ENCODE measurements at regions not wholly inside any gene's neighbourhood (a gene's known extent, or its start where the extent isn't known, plus 50 kb on each side); places are given as distances from the start of the nearest gene placed in this dataset.

DNA sequence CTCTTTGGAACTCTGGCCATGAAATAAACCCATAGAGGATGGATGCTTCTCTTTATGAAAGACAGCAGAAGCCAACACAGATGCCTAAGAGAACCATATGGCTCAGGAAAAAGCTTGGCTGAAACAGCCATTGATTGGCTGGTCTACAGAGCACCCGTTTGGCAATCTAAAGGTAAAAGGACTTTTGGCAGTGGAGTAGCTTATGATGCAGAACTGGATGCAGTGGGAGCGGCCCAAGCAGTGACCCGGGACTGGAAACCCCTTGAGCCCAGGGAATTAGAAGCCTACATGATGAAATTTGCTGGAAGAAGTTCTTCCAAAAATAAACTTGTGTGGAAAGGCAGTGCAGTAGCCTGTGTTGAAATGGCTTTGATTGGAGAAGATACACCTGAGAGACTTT, 360.2 kb downstream of the NR2F2 start:
- H3K23ac ChIP-seq (ENCODE audit: low read depth, low read length) = no peak overlapping the region
- H2AFZ ChIP-seq (replicated peaks; ENCODE audit: low read length, poor library complexity) = no peak overlapping the region
- H3K4me1 ChIP-seq (ENCODE audit: control insufficient read depth, insufficient read depth, low read length) = no peaks in the 10 kb centered on the region
- no peaks in the 10 kb centered on the region for H3K79me1 ChIP-seq (ENCODE audit: low read depth in 1 of 2, low read length in 2 of 2)
- no peak overlapping the region for H4K8ac ChIP-seq (ENCODE audit: low read depth in 2 of 2, low read length in 2 of 2)
- no peak overlapping the region for H4K5ac ChIP-seq (ENCODE audit: low read depth, low read length)
- no peak overlapping the region for H4K91ac ChIP-seq (ENCODE audit: insufficient read depth, low read depth, low read length)
- CTCF ChIA-PET = no interaction called here
- no peaks in the 10 kb centered on the region for H3K9me3 ChIP-seq (ENCODE audit: control insufficient read depth, insufficient read depth, low read length)
- BruUV-seq (replicated peaks) = no TSS peak
- in situ Hi-C loops (cut with MboI; ENCODE audit: low sequenced_read_pairs) (no loop called here), intact Hi-C loops (cut with micrococcal nuclease) (no loop called here), dilution Hi-C loops (cut with HindIII; ENCODE audit: low sequenced_read_pairs, unreplicated experiment) (no loop called here)
- no peak overlapping the region for H3K56ac ChIP-seq (ENCODE audit: extremely low read depth, insufficient read depth, low read length)
- H2AK5ac ChIP-seq (ENCODE audit: low read depth, low read length) = no peak overlapping the region
- H2BK20ac ChIP-seq (ENCODE audit: low read depth, low read length) = no peak overlapping the region
- no peak overlapping the region for H3K18ac ChIP-seq (ENCODE audit: low read depth, low read length)
- H3K14ac ChIP-seq (replicated peaks; ENCODE audit: low read depth, low read length) = no peak overlapping the region
- POLR2A ChIA-PET (ENCODE audit: unreplicated experiment) = no interaction called here
- WGBS, 2 experiments (ENCODE audit: extremely low coverage in 2 of 2, insufficient read length in 1 of 2) = 50% methylated on average over 2 of the region's 3 CpGs; no CpG with 5 or more reads in 1 of the 2 experiments
- no peak overlapping the region for H3K27ac ChIP-seq (ENCODE audit: insufficient read depth, low read length)
- H3K9me1 ChIP-seq (ENCODE audit: insufficient read depth, low read length) = no peaks in the 10 kb centered on the region
- TF ChIP-seq NFE2L2 (IDR thresholded peaks at IDR 0.05; ENCODE audit: low read depth, low read length) (no peak), BHLHE40 (IDR thresholded peaks at IDR 0.05; ENCODE audit: low read depth, low read length) (no peak), RCOR1 (IDR thresholded peaks at IDR 0.05; ENCODE audit: insufficient replicate concordance, low read length) (no peak), MXI1 (IDR thresholded peaks at IDR 0.05; ENCODE audit: borderline replicate concordance, low read depth, low read length) (no peak), RFX5 (IDR thresholded peaks at IDR 0.05; ENCODE audit: low read depth, low read length) (no peak), MAFK (IDR thresholded peaks at IDR 0.05; ENCODE audit: low read depth, low read length) (no peak), CHD1 (IDR thresholded peaks at IDR 0.05; ENCODE audit: low read depth, low read length) (no peak), RAD21 (IDR thresholded peaks at IDR 0.05; ENCODE audit: low read length) (no peak), CEBPB (IDR thresholded peaks at IDR 0.05; ENCODE audit: low read depth, low read length) (no peak)
- TF ChIP-seq, protein P1, sequence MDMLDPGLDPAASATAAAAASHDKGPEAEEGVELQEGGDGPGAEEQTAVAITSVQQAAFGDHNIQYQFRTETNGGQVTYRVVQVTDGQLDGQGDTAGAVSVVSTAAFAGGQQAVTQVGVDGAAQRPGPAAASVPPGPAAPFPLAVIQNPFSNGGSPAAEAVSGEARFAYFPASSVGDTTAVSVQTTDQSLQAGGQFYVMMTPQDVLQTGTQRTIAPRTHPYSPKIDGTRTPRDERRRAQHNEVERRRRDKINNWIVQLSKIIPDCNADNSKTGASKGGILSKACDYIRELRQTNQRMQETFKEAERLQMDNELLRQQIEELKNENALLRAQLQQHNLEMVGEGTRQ (IDR thresholded peaks at IDR 0.05; ENCODE audit: low read depth, low read length) = no peak
- TF ChIP-seq, protein P2, sequence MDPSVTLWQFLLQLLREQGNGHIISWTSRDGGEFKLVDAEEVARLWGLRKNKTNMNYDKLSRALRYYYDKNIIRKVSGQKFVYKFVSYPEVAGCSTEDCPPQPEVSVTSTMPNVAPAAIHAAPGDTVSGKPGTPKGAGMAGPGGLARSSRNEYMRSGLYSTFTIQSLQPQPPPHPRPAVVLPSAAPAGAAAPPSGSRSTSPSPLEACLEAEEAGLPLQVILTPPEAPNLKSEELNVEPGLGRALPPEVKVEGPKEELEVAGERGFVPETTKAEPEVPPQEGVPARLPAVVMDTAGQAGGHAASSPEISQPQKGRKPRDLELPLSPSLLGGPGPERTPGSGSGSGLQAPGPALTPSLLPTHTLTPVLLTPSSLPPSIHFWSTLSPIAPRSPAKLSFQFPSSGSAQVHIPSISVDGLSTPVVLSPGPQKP (IDR thresholded peaks at IDR 0.05; ENCODE audit: borderline replicate concordance, low read depth, low read length) = no peak
- H2BK120ac ChIP-seq (ENCODE audit: low read depth, low read length) = no peak overlapping the region
- ATAC-seq (ENCODE audit: low read depth) (no peak), DNase-seq (no peak)
- no peak overlapping the region for H2BK5ac ChIP-seq (ENCODE audit: low read depth, low read length, poor library complexity, severe bottlenecking)
- no peak overlapping the region for H3K4me2 ChIP-seq (ENCODE audit: low read depth, low read length)
- no peak overlapping the region for H2BK15ac ChIP-seq (ENCODE audit: low read depth, low read length)
- no peak overlapping the region for H3K9ac ChIP-seq (ENCODE audit: low read depth, low read length)
- no peak overlapping the region for H3K4me3 ChIP-seq (ENCODE audit: insufficient read depth, low read depth, low read length)
- no peak overlapping the region for H2AK9ac ChIP-seq (replicated peaks; ENCODE audit: low read depth, low read length, poor library complexity)
- no peak overlapping the region for H3K4ac ChIP-seq (ENCODE audit: low read depth, low read length)
- no peaks in the 10 kb centered on the region for H4K20me1 ChIP-seq (ENCODE audit: insufficient read depth, low read length)
- H3K27me3 ChIP-seq (ENCODE audit: control insufficient read depth, insufficient read depth, low read length) = no peaks in the 10 kb centered on the region
- H3K36me3 ChIP-seq (ENCODE audit: control insufficient read depth, insufficient read depth, low read length) = no peaks in the 10 kb centered on the region

Data from IMR-90 (cell line).